Ishikawa (cell line): ENCODE measurements at regions not wholly inside any gene's neighbourhood (a gene's known extent, or its start where the extent isn't known, plus 50 kb on each side); places are given as distances from the start of the nearest gene placed in this dataset.

ENCODE experiments used
- CEBPB ChIP-seq: IDR thresholded peaks from 2 replicates; pipeline ENCODE4 v1.6.1; 2012
- CREB1 ChIP-seq: IDR thresholded peaks from 2 replicates; pipeline ENCODE4 v1.6.1; 2012; ENCODE audit warnings: low read depth
- EGR1 ChIP-seq: IDR thresholded peaks from 2 replicates; pipeline ENCODE4 v1.6.1; 2012
- EP300 ChIP-seq: IDR thresholded peaks from 2 replicates; pipeline ENCODE4 v1.6.1; 2012; ENCODE audit warnings: borderline replicate concordance
- FOXM1 ChIP-seq: IDR thresholded peaks from 2 replicates; pipeline ENCODE4 v1.6.1; 2012; ENCODE audit warnings: low read depth, borderline replicate concordance
- MAX ChIP-seq: IDR thresholded peaks from 2 replicates; pipeline ENCODE4 v1.6.1; 2012
- NFIC ChIP-seq: IDR thresholded peaks from 2 replicates; pipeline ENCODE4 v1.6.1; 2012
- RAD21 ChIP-seq: IDR thresholded peaks from 2 replicates; pipeline ENCODE4 v1.6.1; 2012; ENCODE audit warnings: low read depth
- REST ChIP-seq: IDR thresholded peaks from 2 replicates; pipeline ENCODE4 v1.6.1; 2012; ENCODE audit warnings: low read depth, mild to moderate bottlenecking
- TAF1 ChIP-seq: IDR thresholded peaks from 2 replicates; pipeline ENCODE4 v1.6.1; 2012; ENCODE audit warnings: low read depth, mild to moderate bottlenecking
- TCF12 ChIP-seq: IDR thresholded peaks from 2 replicates; pipeline ENCODE4 v1.6.1; 2012; ENCODE audit warnings: low read depth
- TEAD4 ChIP-seq: IDR thresholded peaks from 2 replicates; pipeline ENCODE4 v1.6.1; 2012
- USF1 ChIP-seq: IDR thresholded peaks from 2 replicates; pipeline ENCODE4 v1.6.1; 2012
- YY1 ChIP-seq: IDR thresholded peaks from 2 replicates; pipeline ENCODE4 v1.6.1; 2012; ENCODE audit warnings: low read depth
- ZBTB7A ChIP-seq: IDR thresholded peaks from 2 replicates; pipeline ENCODE4 v1.6.1; 2012; ENCODE audit warnings: low read depth

GRCh38 chr9:78393932-78394331 lies 97.0 kb downstream of the PSAT1 start:
- TF ChIP-seq TCF12 (no peak), NFIC (no peak), ZBTB7A (no peak), TAF1 (no peak)

GRCh38 chr9:78396087-78396486 lies 99.2 kb downstream of the PSAT1 start:
- TF ChIP-seq TEAD4 (no peak), EGR1 (no peak), USF1 (no peak), NFIC (no peak), CEBPB (no peak), REST (no peak), YY1 (no peak), FOXM1 (no peak), MAX (no peak), TCF12 (no peak), CREB1 (no peak), ZBTB7A (no peak), RAD21 (no peak), TAF1 (no peak), EP300 (no peak)

GRCh38 chr9:78397045-78397444 lies 100.1 kb downstream of the PSAT1 start:
- TF ChIP-seq EGR1 (no peak), EP300 (no peak), ZBTB7A (no peak), RAD21 (no peak), NFIC (no peak), TEAD4 (no peak), USF1 (no peak), MAX (no peak), REST (no peak), TCF12 (no peak), YY1 (no peak), FOXM1 (no peak), CEBPB (no peak)

GRCh38 chr9:78397454-78397853 lies 100.5 kb downstream of the PSAT1 start:
- TF ChIP-seq TCF12 (no peak), MAX (no peak), TAF1 (no peak), NFIC (no peak), RAD21 (no peak)

- no peak for TF ChIP-seq TAF1
- TF ChIP-seq NFIC, result no peak
- no peak for TF ChIP-seq CREB1
- TF ChIP-seq REST, result no peak
Measured at GRCh38 chr9:78399153-78399552, 102.2 kb downstream of the PSAT1 start.
